ENCODE measurements at regions not wholly inside any gene's neighbourhood (a gene's known extent, or its start where the extent isn't known, plus 50 kb on each side); places are given as distances from the start of the nearest gene placed in this dataset.

GRCh38 chr14:100404419-100404818 lies 81.3 kb downstream of the SLC25A47 start:
- no peak overlapping the region for H3K27ac ChIP-seq
- no peaks in the 10 kb centered on the region for H3K9me3 ChIP-seq (ENCODE audit: severe bottlenecking)
- TF ChIP-seq, protein P1, sequence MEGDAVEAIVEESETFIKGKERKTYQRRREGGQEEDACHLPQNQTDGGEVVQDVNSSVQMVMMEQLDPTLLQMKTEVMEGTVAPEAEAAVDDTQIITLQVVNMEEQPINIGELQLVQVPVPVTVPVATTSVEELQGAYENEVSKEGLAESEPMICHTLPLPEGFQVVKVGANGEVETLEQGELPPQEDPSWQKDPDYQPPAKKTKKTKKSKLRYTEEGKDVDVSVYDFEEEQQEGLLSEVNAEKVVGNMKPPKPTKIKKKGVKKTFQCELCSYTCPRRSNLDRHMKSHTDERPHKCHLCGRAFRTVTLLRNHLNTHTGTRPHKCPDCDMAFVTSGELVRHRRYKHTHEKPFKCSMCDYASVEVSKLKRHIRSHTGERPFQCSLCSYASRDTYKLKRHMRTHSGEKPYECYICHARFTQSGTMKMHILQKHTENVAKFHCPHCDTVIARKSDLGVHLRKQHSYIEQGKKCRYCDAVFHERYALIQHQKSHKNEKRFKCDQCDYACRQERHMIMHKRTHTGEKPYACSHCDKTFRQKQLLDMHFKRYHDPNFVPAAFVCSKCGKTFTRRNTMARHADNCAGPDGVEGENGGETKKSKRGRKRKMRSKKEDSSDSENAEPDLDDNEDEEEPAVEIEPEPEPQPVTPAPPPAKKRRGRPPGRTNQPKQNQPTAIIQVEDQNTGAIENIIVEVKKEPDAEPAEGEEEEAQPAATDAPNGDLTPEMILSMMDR (IDR thresholded peaks at IDR 0.05; ENCODE audit: low read depth, low read length): no peak
- no peaks in the 10 kb centered on the region for H3K36me3 ChIP-seq
- no peaks in the 10 kb centered on the region for H3K27me3 ChIP-seq (ENCODE audit: insufficient read depth, low read depth, severe bottlenecking)
- no peak overlapping the region for H3K4me3 ChIP-seq (ENCODE audit: low read depth, low read length)
- no peak for DNase-seq

GRCh38 chr14:100405760-100406455 lies 82.8 kb downstream of the SLC25A47 start:
- DNase-seq: no peak
- H3K4me3 ChIP-seq (ENCODE audit: low read depth, low read length): no peak overlapping the region
- no peaks in the 10 kb centered on the region for H3K9me3 ChIP-seq (ENCODE audit: severe bottlenecking)
- TF ChIP-seq, protein P1 (IDR thresholded peaks at IDR 0.05; ENCODE audit: low read depth, low read length): no peak
- H3K27ac ChIP-seq: no peak overlapping the region
- H3K27me3 ChIP-seq (ENCODE audit: insufficient read depth, low read depth, severe bottlenecking): no peaks in the 10 kb centered on the region
- no peaks in the 10 kb centered on the region for H3K36me3 ChIP-seq

- DNase-seq: no peak
- Histone ChIP-seq H3K27ac (no peak overlapping the region), H3K36me3 (no peaks in the 10 kb centered on the region), H3K4me3 (ENCODE audit: low read depth, low read length) (no peak overlapping the region), H3K9me3 (ENCODE audit: severe bottlenecking) (no peaks in the 10 kb centered on the region), H3K27me3 (ENCODE audit: insufficient read depth, low read depth, severe bottlenecking) (no peaks in the 10 kb centered on the region)
- TF ChIP-seq, protein P1 (IDR thresholded peaks at IDR 0.05; ENCODE audit: low read depth, low read length): no peak
Observed at GRCh38 chr14:100406505-100407131, 83.5 kb downstream of the SLC25A47 start.

DNA sequence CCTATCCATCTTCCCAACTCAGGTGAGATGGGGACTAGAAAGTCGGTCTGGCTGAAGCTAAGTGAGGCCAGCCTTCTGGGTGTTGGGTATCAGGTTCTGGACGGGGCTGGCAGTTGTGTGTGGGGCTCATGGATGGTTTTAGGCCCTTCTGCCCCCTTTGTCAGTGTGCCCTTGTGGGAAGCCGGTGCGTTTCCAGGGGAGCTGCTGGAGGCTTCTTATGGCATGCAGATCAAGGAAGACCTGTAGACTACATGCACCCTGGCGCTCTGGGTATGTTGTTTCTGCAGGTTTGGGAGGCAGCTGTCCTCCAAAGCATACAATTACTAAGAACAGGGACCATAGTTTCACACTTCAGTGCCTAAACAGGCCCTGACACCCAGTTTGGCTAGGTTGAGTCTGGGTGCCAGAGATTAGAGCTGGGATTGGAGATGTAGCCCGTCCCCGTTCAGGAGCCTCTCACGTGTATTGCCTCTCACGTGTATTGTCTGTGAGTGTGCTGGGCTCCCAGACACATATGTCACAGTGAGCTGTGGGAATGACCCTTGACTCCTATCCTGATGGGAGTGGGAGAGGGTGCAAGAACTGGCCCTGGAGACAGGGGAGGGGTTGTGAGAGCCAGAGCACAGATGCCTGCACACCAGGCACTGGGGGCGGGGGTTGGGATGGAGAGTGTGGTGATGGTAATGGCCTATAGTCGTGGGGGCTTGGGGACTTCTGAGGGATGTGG lies 84.4 kb downstream of the SLC25A47 start:
- no peak for DNase-seq
- no peaks in the 10 kb centered on the region for H3K27me3 ChIP-seq (ENCODE audit: insufficient read depth, low read depth, severe bottlenecking)
- H3K27ac ChIP-seq: no peak overlapping the region

DNA sequence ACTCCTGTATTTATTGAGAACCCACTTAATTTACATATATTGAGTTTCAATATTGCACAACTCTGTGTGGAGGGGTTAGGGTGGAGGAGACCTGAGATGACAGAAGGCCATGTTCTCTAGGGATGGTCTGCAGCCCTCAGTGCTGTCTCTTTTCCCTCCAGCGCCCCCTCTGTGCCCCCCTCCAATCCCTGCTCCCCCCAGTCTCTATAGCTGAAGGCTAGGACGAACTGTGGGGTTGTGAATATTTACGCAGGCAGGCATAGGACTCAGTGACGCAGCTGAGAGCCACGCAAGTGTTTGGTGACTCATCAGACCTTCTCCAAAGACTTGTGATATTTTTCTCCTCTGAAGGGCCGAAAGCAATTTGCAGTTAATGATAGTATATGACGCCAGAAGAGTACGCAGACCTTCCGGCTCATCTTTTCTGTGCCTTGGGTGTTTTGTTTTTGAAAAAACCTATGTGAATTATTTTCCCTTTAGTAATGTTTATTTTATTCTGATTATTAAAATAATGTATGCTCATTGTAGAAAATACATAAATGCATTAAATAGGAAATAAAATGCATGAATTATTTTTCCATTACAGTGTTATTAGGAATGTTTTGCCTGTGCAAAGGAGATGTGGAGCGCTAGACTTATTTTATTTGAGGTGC lies 85.3 kb downstream of the SLC25A47 start:
- DNase-seq: no peak
- TF ChIP-seq, protein P1 (IDR thresholded peaks at IDR 0.05; ENCODE audit: low read depth, low read length): no peak
- no peaks in the 10 kb centered on the region for H3K27me3 ChIP-seq (ENCODE audit: insufficient read depth, low read depth, severe bottlenecking)
- no peaks in the 10 kb centered on the region for H3K9me3 ChIP-seq (ENCODE audit: severe bottlenecking)
- H3K4me3 ChIP-seq (ENCODE audit: low read depth, low read length): no peak overlapping the region
- H3K36me3 ChIP-seq: no peaks in the 10 kb centered on the region
- no peak overlapping the region for H3K27ac ChIP-seq

More for the DNA sequence above, 84.4 kb downstream of the SLC25A47 start:
- TF ChIP-seq, protein P1 (IDR thresholded peaks at IDR 0.05; ENCODE audit: low read depth, low read length): no peak
- no peaks in the 10 kb centered on the region for H3K36me3 ChIP-seq
- no peak overlapping the region for H3K4me3 ChIP-seq (ENCODE audit: low read depth, low read length)
- H3K9me3 ChIP-seq (ENCODE audit: severe bottlenecking): no peaks in the 10 kb centered on the region

All from WERI-Rb-1 (cell line).